ENCODE measurements at regions not wholly inside any gene's neighbourhood (a gene's known extent, or its start where the extent isn't known, plus 50 kb on each side); places are given as distances from the start of the nearest gene placed in this dataset.

GRCh38 chr12:118488034-118488433 lies 111.7 kb downstream of the SUDS3 start:
- intact Hi-C loops (cut with micrococcal nuclease) (no loop called here), in situ Hi-C loops (cut with MboI) (no loop called here)
- Histone ChIP-seq H3K9ac (ENCODE audit: insufficient read depth in 1 of 2, low read depth in 2 of 2, low read length in 2 of 2) (no peak overlapping the region), H3K27me3 (ENCODE audit: control insufficient read depth in 2 of 2, insufficient read depth in 2 of 2, low read length in 2 of 2) (no peaks in the 10 kb centered on the region), H3K36me3 (ENCODE audit: control insufficient read depth, insufficient read depth, low read length) (no peaks in the 10 kb centered on the region), H3K4me3 (no peak overlapping the region), H3K79me2 (ENCODE audit: control insufficient read depth, insufficient read depth, low read length) (no peaks in the 10 kb centered on the region), H3K9me3 (replicated peaks; ENCODE audit: control insufficient read depth, insufficient read depth, low read depth, low read length) (no peaks in the 10 kb centered on the region), H4K20me1 (replicated peaks; ENCODE audit: control insufficient read depth, insufficient read depth, low read length) (no peaks in the 10 kb centered on the region), H3K4me2 (ENCODE audit: insufficient read depth, low read length) (no peak overlapping the region), H3K27ac (ENCODE audit: extremely low read depth, low read depth, low read length) (no peak overlapping the region), H3K9me1 (ENCODE audit: control insufficient read depth, insufficient read depth, low read length) (no peaks in the 10 kb centered on the region), H3K4me1 (replicated peaks in 1 of 2; ENCODE audit: control insufficient read depth in 2 of 2, insufficient read depth in 2 of 2, low read length in 2 of 2) (no peaks in the 10 kb centered on the region), H2AFZ (ENCODE audit: low read depth, low read length) (no peak overlapping the region)
- FAIRE-seq (no peak), DNase-seq (ENCODE audit: extremely low read depth in 1 of 4, low spot score in 3 of 4) (no peak), ATAC-seq (no peak)
- BruUV-seq (replicated peaks): no TSS peak
- CTCF ChIA-PET (ENCODE audit: low intra/inter-chr PET ratio): no interaction called here
- TF ChIP-seq AFF1 (IDR thresholded peaks at IDR 0.05; ENCODE audit: low read depth in 1 of 2, partially characterized antibody in 2 of 2) (no peak), EGR1 (conservative IDR thresholded peaks at IDR 0.05) (no peak), ZBTB34 (CRISPR knock-in tag; IDR thresholded peaks at IDR 0.05) (no peak)
- WGBS (ENCODE audit: insufficient coverage, low coverage, missing lambda C conversion rate): 0% methylated on average over 2 of the region's 2 CpGs
- POLR2A ChIA-PET: no interaction called here
